ENCODE measurements at regions not wholly inside any gene's neighbourhood (a gene's known extent, or its start where the extent isn't known, plus 50 kb on each side); places are given as distances from the start of the nearest gene placed in this dataset.

DNA sequence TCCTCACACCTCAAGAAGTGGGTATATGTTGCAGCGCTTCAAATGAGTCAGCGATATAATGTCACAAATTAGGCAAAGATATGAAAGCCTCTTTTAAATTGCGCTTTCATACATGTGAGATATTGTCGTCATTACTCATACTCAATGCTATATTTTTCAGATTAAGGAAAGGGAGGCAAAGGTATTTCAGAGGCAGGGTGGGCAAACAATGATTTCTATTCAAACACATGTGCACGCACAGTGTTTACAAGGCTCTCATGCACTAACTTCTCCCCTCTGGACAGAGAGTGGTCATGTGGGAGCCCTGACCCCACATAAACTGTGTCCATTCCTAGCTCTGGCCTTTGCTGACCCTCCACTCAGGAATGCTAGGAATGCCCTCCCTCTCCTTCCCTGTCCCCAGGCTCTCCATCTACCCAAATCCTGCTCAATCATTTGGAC is 112.1 kb upstream of the TMEM170B start (continued):
- TF ChIP-seq EHMT2 (IDR thresholded peaks at IDR 0.05; ENCODE audit: borderline replicate concordance, low read depth, low read length) (0 out of 2 replicates have a peak, but pooled peaks have one; percentile 18), GFI1 (CRISPR knock-in tag; IDR thresholded peaks at IDR 0.05; ENCODE audit: borderline replicate concordance) (no peak), ZKSCAN8 (CRISPR knock-in tag; IDR thresholded peaks at IDR 0.05; ENCODE audit: borderline replicate concordance) (peak; percentile 46; the same call in 1 of the 2 replicates), YEATS4 (CRISPR knock-in tag; IDR thresholded peaks at IDR 0.05; ENCODE audit: borderline replicate concordance) (no peak), TBX3 (IDR thresholded peaks at IDR 0.05; ENCODE audit: borderline replicate concordance) (no peak; the same call in 1 of the 2 replicates), ZFYVE20 (CRISPR knock-in tag; IDR thresholded peaks at IDR 0.05; ENCODE audit: borderline replicate concordance, low read depth) (no peak), ZNF7 (CRISPR knock-in tag; IDR thresholded peaks at IDR 0.05) (peak; percentile 15; the same call in 1 of the 2 replicates), NR2C2 (CRISPR knock-in tag; IDR thresholded peaks at IDR 0.05; ENCODE audit: borderline replicate concordance) (0 out of 2 replicates have a peak, but pooled peaks have one; percentile 6), CBX5 (CRISPR knock-in tag; IDR thresholded peaks at IDR 0.05; ENCODE audit: borderline replicate concordance) (peak; percentile 29; the same call in 1 of the 2 replicates), ZNF556 (CRISPR knock-in tag; IDR thresholded peaks at IDR 0.05; ENCODE audit: borderline replicate concordance) (no peak), NFRKB (IDR thresholded peaks at IDR 0.05) (no peak), RXRB (CRISPR knock-in tag; IDR thresholded peaks at IDR 0.05; ENCODE audit: borderline replicate concordance) (peak; percentile 99), SETDB1 (CRISPR knock-in tag; IDR thresholded peaks at IDR 0.05; ENCODE audit: borderline replicate concordance) (no peak), ZNF841 (CRISPR knock-in tag; IDR thresholded peaks at IDR 0.05; ENCODE audit: borderline replicate concordance) (no peak), ZNF652 (CRISPR knock-in tag; IDR thresholded peaks at IDR 0.05; ENCODE audit: borderline replicate concordance, low read depth) (no peak), SAP130 (CRISPR knock-in tag; IDR thresholded peaks at IDR 0.05; ENCODE audit: low read depth) (peak; percentile 65), DPF2 (CRISPR knock-in tag; IDR thresholded peaks at IDR 0.05; ENCODE audit: borderline replicate concordance, low read depth) (peak; percentile 75), DMAP1 (CRISPR knock-in tag; IDR thresholded peaks at IDR 0.05) (peak; percentile 68; the same call in 1 of the 2 replicates)
- TF ChIP-seq, protein P1, sequence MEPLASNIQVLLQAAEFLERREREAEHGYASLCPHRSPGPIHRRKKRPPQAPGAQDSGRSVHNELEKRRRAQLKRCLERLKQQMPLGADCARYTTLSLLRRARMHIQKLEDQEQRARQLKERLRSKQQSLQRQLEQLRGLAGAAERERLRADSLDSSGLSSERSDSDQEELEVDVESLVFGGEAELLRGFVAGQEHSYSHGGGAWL (CRISPR knock-in tag; IDR thresholded peaks at IDR 0.05) = no peak
- TF ChIP-seq, protein P2, sequence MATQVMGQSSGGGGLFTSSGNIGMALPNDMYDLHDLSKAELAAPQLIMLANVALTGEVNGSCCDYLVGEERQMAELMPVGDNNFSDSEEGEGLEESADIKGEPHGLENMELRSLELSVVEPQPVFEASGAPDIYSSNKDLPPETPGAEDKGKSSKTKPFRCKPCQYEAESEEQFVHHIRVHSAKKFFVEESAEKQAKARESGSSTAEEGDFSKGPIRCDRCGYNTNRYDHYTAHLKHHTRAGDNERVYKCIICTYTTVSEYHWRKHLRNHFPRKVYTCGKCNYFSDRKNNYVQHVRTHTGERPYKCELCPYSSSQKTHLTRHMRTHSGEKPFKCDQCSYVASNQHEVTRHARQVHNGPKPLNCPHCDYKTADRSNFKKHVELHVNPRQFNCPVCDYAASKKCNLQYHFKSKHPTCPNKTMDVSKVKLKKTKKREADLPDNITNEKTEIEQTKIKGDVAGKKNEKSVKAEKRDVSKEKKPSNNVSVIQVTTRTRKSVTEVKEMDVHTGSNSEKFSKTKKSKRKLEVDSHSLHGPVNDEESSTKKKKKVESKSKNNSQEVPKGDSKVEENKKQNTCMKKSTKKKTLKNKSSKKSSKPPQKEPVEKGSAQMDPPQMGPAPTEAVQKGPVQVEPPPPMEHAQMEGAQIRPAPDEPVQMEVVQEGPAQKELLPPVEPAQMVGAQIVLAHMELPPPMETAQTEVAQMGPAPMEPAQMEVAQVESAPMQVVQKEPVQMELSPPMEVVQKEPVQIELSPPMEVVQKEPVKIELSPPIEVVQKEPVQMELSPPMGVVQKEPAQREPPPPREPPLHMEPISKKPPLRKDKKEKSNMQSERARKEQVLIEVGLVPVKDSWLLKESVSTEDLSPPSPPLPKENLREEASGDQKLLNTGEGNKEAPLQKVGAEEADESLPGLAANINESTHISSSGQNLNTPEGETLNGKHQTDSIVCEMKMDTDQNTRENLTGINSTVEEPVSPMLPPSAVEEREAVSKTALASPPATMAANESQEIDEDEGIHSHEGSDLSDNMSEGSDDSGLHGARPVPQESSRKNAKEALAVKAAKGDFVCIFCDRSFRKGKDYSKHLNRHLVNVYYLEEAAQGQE (IDR thresholded peaks at IDR 0.05; ENCODE audit: borderline replicate concordance in 1 of 2, low read depth in 1 of 2, low read length in 2 of 2) = no peak
- TF ChIP-seq, protein P3, sequence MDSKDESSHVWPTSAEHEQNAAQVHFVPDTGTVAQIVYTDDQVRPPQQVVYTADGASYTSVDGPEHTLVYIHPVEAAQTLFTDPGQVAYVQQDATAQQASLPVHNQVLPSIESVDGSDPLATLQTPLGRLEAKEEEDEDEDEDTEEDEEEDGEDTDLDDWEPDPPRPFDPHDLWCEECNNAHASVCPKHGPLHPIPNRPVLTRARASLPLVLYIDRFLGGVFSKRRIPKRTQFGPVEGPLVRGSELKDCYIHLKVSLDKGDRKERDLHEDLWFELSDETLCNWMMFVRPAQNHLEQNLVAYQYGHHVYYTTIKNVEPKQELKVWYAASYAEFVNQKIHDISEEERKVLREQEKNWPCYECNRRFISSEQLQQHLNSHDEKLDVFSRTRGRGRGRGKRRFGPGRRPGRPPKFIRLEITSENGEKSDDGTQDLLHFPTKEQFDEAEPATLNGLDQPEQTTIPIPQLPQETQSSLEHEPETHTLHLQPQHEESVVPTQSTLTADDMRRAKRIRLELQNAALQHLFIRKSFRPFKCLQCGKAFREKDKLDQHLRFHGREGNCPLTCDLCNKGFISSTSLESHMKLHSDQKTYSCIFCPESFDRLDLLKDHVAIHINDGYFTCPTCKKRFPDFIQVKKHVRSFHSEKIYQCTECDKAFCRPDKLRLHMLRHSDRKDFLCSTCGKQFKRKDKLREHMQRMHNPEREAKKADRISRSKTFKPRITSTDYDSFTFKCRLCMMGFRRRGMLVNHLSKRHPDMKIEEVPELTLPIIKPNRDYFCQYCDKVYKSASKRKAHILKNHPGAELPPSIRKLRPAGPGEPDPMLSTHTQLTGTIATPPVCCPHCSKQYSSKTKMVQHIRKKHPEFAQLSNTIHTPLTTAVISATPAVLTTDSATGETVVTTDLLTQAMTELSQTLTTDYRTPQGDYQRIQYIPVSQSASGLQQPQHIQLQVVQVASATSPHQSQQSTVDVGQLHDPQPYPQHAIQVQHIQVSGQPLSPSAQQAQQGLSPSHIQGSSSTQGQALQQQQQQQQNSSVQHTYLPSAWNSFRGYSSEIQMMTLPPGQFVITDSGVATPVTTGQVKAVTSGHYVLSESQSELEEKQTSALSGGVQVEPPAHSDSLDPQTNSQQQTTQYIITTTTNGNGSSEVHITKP (CRISPR knock-in tag; IDR thresholded peaks at IDR 0.05; ENCODE audit: low read depth) = 0 out of 2 replicates have a peak, but pooled peaks have one; percentile 37
- TF ChIP-seq, protein P4, sequence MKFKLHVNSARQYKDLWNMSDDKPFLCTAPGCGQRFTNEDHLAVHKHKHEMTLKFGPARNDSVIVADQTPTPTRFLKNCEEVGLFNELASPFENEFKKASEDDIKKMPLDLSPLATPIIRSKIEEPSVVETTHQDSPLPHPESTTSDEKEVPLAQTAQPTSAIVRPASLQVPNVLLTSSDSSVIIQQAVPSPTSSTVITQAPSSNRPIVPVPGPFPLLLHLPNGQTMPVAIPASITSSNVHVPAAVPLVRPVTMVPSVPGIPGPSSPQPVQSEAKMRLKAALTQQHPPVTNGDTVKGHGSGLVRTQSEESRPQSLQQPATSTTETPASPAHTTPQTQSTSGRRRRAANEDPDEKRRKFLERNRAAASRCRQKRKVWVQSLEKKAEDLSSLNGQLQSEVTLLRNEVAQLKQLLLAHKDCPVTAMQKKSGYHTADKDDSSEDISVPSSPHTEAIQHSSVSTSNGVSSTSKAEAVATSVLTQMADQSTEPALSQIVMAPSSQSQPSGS (CRISPR knock-in tag; IDR thresholded peaks at IDR 0.05) = peak; percentile 67; the same call in 1 of the 2 replicates

Data from HepG2 (cell line).